ENCODE measurements at regions not wholly inside any gene's neighbourhood (a gene's known extent, or its start where the extent isn't known, plus 50 kb on each side); places are given as distances from the start of the nearest gene placed in this dataset.

GRCh38 chr2:136664713-136665405 lies 100.5 kb upstream of the THSD7B start:
- no peak for TF ChIP-seq CTCF (IDR thresholded peaks at IDR 0.05)
- TF ChIP-seq POLR2AphosphoS5 (IDR thresholded peaks at IDR 0.05), result no peak
- no peak for TF ChIP-seq POLR2A (IDR thresholded peaks at IDR 0.05)
- TF ChIP-seq EP300 (IDR thresholded peaks at IDR 0.05), result no peak
